Sigmoid colon (tissue), 4 donors: ENCODE measurements at regions not wholly inside any gene's neighbourhood (a gene's known extent, or its start where the extent isn't known, plus 50 kb on each side); places are given as distances from the start of the nearest gene placed in this dataset.

Experiments
- CTCF ChIP-seq, 4 experiments: fragments of 450-650 bp in 3 of 4; fragments of 200-600 bp in 1 of 4; IDR thresholded peaks; one replicate each; pipeline ENCODE4 v1.5.1; 2016 to 2019; ENCODE audit warnings: antibody characterized with exemption in 4 of 4, mild to moderate bottlenecking in 3 of 4, moderate library complexity in 2 of 4
- EP300 ChIP-seq, 4 donors: sonication (generic); formaldehyde crosslinking; IDR thresholded peaks; one replicate each; pipeline ENCODE4 v1.6.1; 2017; ENCODE audit warnings: antibody characterized with exemption in 4 of 4
- POLR2A ChIP-seq, 2 donors: fragments of 450-650 bp; IDR thresholded peaks; one replicate each; pipeline ENCODE4 v1.6.1; 2016; ENCODE audit warnings: antibody characterized with exemption in 2 of 2, mild to moderate bottlenecking in 2 of 2, moderate library complexity in 2 of 2
- POLR2AphosphoS5 ChIP-seq, 4 donors: sonication (generic); formaldehyde crosslinking; IDR thresholded peaks; one replicate each; pipeline ENCODE4 v1.6.1; 2017; ENCODE audit warnings: antibody characterized with exemption in 4 of 4

- TF ChIP-seq POLR2AphosphoS5 (IDR thresholded peaks at IDR 0.05) (no peak), POLR2A (IDR thresholded peaks at IDR 0.05) (no peak), CTCF (IDR thresholded peaks at IDR 0.05) (no peak), EP300 (IDR thresholded peaks at IDR 0.05) (no peak)
Observed at GRCh38 chr17:71464751-71465150, 656.1 kb upstream of the SOX9 start.
